ENCODE measurements at regions not wholly inside any gene's neighbourhood (a gene's known extent, or its start where the extent isn't known, plus 50 kb on each side); places are given as distances from the start of the nearest gene placed in this dataset.

DNA sequence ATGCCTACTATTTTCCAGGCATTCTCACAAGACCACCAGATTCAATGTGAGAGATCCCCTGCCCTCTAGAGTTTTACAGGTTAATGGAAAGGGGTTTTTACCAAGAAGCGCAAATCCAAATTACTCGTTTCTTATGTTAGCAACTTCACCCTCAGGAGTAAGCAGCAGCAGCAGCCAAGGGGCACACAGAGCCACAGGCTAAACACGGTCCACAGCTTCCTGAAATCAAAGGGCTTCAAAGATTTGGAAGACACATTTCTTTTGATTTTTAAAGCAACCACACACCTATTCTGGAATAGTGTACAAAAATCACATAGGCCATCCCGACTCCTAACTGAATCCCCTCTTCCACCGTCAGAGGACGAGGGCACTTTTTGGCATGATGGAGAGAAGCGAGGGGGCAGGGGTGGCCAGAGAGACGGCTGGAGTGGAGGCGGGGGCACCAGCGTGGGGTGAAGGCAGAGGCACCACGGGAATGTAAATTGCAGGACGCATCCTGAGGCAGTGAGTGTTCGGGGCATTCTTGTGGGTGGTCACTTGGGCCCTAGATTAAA, 107.0 kb downstream of the ARF6 start:
- H3K27me3 ChIP-seq = peaks cover 58% of the 10 kb centered on the region
- H4K20me1 ChIP-seq (ENCODE audit: low read depth) = no peaks in the 10 kb centered on the region
- H3K4me1 Mint-ChIP-seq = peaks cover 36% of the 10 kb centered on the region
- H3K27me3 Mint-ChIP-seq (ENCODE audit: insufficient read depth, low read depth) = peaks cover 30% of the 10 kb centered on the region
- no peaks in the 10 kb centered on the region for H3K9me3 Mint-ChIP-seq
- H3K79me2 ChIP-seq (ENCODE audit: low read depth) = no peaks in the 10 kb centered on the region
- H2AFZ ChIP-seq (replicated peaks) = no peak overlapping the region
- DNase-seq (ENCODE audit: low spot score) = no peak
- no peaks in the 10 kb centered on the region for H3K9me3 ChIP-seq (ENCODE audit: low read depth)
- TF ChIP-seq EZH2phosphoT487 (IDR thresholded peaks at IDR 0.05) (no peak), EZH2 (IDR thresholded peaks at IDR 0.05) (no peak)
- TF ChIP-seq, protein P1, sequence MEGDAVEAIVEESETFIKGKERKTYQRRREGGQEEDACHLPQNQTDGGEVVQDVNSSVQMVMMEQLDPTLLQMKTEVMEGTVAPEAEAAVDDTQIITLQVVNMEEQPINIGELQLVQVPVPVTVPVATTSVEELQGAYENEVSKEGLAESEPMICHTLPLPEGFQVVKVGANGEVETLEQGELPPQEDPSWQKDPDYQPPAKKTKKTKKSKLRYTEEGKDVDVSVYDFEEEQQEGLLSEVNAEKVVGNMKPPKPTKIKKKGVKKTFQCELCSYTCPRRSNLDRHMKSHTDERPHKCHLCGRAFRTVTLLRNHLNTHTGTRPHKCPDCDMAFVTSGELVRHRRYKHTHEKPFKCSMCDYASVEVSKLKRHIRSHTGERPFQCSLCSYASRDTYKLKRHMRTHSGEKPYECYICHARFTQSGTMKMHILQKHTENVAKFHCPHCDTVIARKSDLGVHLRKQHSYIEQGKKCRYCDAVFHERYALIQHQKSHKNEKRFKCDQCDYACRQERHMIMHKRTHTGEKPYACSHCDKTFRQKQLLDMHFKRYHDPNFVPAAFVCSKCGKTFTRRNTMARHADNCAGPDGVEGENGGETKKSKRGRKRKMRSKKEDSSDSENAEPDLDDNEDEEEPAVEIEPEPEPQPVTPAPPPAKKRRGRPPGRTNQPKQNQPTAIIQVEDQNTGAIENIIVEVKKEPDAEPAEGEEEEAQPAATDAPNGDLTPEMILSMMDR (IDR thresholded peaks at IDR 0.05) = no peak
- H3K27ac ChIP-seq = no peak overlapping the region
- H3K9ac ChIP-seq = no peak overlapping the region
- H3K4me1 ChIP-seq = peaks cover 10% of the 10 kb centered on the region
- no peaks in the 10 kb centered on the region for H3F3A ChIP-seq (ENCODE audit: low read depth)
- no peaks in the 10 kb centered on the region for H3K36me3 ChIP-seq
- peak overlapping the region; percentile 23 for H3K4me2 ChIP-seq
- peak overlapping the region; percentile 78 for H3K27ac Mint-ChIP-seq
- peak overlapping the region; percentile 57 for H3K4me3 Mint-ChIP-seq
- no peak overlapping the region for H3K4me3 ChIP-seq
- peaks cover 1% of the 10 kb centered on the region for H3K36me3 Mint-ChIP-seq

DNA sequence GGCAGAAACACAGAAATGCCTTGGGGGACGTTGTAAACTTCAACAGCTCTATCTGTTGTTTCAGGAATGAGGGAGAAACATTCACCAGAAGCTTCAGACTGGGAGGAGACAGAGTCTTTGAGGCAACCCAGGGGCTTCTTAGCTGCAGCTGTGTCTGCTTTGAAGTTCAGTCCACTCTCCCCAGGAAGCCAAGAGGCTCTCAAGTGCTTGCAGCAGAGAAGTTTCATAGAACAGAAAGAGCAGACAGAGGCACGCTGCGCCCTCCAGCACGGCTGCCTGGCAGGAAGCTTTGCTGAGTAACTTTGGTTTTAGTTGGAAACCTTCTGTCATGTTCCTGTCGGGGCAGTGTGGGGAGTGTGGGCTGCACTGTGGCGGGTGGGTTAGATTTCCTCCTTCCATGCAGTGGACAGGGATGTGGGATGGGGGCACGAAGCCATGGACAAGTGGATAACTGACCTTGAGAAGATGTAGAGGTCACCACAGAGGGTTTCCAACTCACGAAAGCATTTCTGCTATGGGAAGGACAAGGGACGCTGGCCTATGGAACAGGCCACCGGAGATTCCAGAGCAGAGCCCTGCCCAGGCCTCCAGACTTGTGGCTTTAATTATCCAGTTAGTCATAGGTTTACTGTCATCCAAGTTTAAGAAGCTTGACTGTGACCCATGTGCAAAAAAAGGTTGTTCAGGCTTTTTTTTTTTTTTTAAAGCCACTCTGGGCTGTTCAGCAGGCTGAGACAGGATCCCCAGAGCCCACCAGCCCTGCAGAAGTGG, 107.7 kb downstream of the ARF6 start:
- Histone ChIP-seq H3K4me3 (no peak overlapping the region), H4K20me1 (ENCODE audit: low read depth) (no peaks in the 10 kb centered on the region), H3K27me3 (peaks cover 65% of the 10 kb centered on the region), H3K27ac (no peak overlapping the region), H3K9me3 (ENCODE audit: low read depth) (no peaks in the 10 kb centered on the region), H2AFZ (replicated peaks) (no peak overlapping the region), H3K36me3 (no peaks in the 10 kb centered on the region), H3K9ac (no peak overlapping the region), H3K4me2 (peak overlapping the region; percentile 23), H3F3A (ENCODE audit: low read depth) (no peaks in the 10 kb centered on the region), H3K4me1 (peaks cover 10% of the 10 kb centered on the region), H3K79me2 (ENCODE audit: low read depth) (no peaks in the 10 kb centered on the region)
- Mint-ChIP-seq H3K9me3 (no peaks in the 10 kb centered on the region), H3K4me1 (peaks cover 31% of the 10 kb centered on the region), H3K36me3 (peaks cover 1% of the 10 kb centered on the region), H3K4me3 (peak overlapping the region; percentile 57), H3K27ac (peak overlapping the region; percentile 78), H3K27me3 (ENCODE audit: insufficient read depth, low read depth) (peaks cover 30% of the 10 kb centered on the region)
- DNase-seq (ENCODE audit: low spot score) = peak; percentile 23
- no peak for TF ChIP-seq EZH2phosphoT487 (IDR thresholded peaks at IDR 0.05)
- TF ChIP-seq, protein P1 (IDR thresholded peaks at IDR 0.05) = no peak
- no peak for TF ChIP-seq EZH2 (IDR thresholded peaks at IDR 0.05)

DNA sequence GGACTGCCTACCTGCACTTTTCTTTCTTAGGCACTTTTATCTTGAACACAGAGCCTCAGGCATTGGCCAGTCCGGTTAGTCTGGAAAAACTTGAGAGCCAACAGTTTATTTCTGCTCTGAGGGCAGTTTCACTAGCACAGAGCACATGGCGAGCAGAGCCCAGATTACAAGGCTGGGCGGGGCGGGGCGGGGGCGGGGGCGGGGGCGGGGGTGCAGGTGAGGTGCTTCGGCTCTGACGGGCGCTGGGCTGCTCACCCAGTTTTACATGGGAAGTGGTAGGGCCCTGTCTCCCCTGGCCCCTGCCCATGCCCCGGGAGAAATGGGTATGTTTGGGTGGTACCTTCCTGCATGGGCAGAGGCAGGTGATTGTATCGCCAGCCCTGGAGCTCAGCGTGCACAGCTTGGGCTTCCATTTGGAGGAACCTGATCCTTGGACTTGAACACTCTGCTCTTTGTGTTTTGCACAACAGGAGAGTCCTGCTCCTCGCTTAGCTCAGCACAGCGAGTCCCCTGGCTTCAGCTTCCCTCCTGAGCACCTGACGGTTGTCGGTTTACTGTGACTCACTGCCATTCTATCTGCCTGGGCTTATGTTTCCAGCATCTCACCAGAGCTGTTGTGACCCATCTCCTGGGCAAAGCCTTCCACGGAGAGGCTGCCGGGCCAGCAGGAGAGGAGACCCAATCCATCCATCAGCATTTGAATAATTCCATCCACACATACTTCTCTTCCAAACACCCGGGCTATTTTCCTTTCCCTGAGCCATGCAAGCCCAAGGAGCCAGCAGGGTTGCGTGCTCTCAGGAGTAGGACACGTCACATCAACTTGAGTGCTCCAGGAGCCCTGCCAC, 108.5 kb downstream of the ARF6 start:
- Mint-ChIP-seq H3K27me3 (ENCODE audit: insufficient read depth, low read depth) (peaks cover 30% of the 10 kb centered on the region), H3K4me1 (peaks cover 31% of the 10 kb centered on the region), H3K27ac (no peak overlapping the region), H3K36me3 (peaks cover 1% of the 10 kb centered on the region), H3K4me3 (peak overlapping the region; percentile 60), H3K9me3 (no peaks in the 10 kb centered on the region)
- no peaks in the 10 kb centered on the region for H4K20me1 ChIP-seq (ENCODE audit: low read depth)
- H3K9me3 ChIP-seq (ENCODE audit: low read depth) = no peaks in the 10 kb centered on the region
- no peaks in the 10 kb centered on the region for H3K36me3 ChIP-seq
- H3K9ac ChIP-seq = no peak overlapping the region
- H3F3A ChIP-seq (ENCODE audit: low read depth) = no peaks in the 10 kb centered on the region
- peaks cover 73% of the 10 kb centered on the region for H3K27me3 ChIP-seq
- no peak overlapping the region for H3K4me2 ChIP-seq
- no peak overlapping the region for H3K27ac ChIP-seq
- DNase-seq (ENCODE audit: low spot score) = no peak
- no peak overlapping the region for H2AFZ ChIP-seq (replicated peaks)
- TF ChIP-seq EZH2phosphoT487 (IDR thresholded peaks at IDR 0.05) (no peak), EZH2 (IDR thresholded peaks at IDR 0.05) (no peak)
- TF ChIP-seq, protein P1 (IDR thresholded peaks at IDR 0.05) = no peak
- H3K79me2 ChIP-seq (ENCODE audit: low read depth) = no peaks in the 10 kb centered on the region
- H3K4me1 ChIP-seq = peaks cover 10% of the 10 kb centered on the region
- no peak overlapping the region for H3K4me3 ChIP-seq
